ENCODE measurements at regions not wholly inside any gene's neighbourhood (a gene's known extent, or its start where the extent isn't known, plus 50 kb on each side); places are given as distances from the start of the nearest gene placed in this dataset.

DNA sequence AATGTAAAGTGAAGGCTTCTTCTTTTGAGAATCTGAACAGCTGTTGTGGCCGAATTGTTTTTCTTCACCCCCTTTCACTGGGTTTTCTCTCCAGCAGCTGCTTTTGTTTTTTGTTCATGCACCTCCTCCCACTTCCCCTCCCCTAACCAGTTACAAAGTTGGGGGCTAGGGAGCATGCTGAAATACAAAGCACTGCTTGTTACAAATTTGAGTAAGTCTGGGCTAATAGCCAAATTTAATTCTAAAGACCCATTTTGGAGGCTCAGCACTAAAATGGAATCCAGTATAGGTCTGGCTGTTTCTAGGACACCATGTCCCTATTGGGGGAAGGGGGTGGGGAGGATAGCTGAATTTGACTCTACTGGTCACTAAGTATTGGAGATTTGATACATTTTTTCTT is 89.2 kb upstream of the GPM6B start:
- in situ Hi-C loops (cut with HindIII; ENCODE audit: low sequenced_read_pairs): no loop called here
- H3K4me3 ChIP-seq (ENCODE audit: low read depth, low read length): no peak overlapping the region
- TF ChIP-seq, protein P1, sequence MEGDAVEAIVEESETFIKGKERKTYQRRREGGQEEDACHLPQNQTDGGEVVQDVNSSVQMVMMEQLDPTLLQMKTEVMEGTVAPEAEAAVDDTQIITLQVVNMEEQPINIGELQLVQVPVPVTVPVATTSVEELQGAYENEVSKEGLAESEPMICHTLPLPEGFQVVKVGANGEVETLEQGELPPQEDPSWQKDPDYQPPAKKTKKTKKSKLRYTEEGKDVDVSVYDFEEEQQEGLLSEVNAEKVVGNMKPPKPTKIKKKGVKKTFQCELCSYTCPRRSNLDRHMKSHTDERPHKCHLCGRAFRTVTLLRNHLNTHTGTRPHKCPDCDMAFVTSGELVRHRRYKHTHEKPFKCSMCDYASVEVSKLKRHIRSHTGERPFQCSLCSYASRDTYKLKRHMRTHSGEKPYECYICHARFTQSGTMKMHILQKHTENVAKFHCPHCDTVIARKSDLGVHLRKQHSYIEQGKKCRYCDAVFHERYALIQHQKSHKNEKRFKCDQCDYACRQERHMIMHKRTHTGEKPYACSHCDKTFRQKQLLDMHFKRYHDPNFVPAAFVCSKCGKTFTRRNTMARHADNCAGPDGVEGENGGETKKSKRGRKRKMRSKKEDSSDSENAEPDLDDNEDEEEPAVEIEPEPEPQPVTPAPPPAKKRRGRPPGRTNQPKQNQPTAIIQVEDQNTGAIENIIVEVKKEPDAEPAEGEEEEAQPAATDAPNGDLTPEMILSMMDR (IDR thresholded peaks at IDR 0.05; ENCODE audit: low read depth, low read length): no peak
- DNase-seq (ENCODE audit: low read depth, low spot score): no peak

DNA sequence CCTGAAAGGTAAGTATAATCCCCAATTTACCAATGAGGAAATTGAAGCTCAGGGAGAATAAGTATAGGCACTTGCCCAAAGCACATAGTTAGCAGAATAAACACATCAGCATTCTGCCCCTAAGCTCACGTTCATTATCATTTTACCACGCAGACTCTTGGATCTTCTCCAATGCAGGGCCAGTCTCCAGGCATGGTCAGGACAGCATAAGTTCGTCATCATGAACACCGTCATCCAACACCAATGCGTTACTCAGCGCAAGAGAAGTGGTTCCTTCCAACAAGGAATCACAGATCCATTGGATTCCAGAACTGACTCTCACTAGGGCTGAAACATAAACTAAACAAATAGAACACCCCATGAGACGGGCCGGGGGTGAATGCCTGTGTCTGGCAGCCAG is 86.5 kb upstream of the GPM6B start:
- TF ChIP-seq, protein P1 (IDR thresholded peaks at IDR 0.05; ENCODE audit: low read depth, low read length): no peak
- no peak overlapping the region for H3K4me3 ChIP-seq (ENCODE audit: low read depth, low read length)
- DNase-seq (ENCODE audit: low read depth, low spot score): peak; percentile 74
- in situ Hi-C loops (cut with HindIII; ENCODE audit: low sequenced_read_pairs): no loop called here

DNA sequence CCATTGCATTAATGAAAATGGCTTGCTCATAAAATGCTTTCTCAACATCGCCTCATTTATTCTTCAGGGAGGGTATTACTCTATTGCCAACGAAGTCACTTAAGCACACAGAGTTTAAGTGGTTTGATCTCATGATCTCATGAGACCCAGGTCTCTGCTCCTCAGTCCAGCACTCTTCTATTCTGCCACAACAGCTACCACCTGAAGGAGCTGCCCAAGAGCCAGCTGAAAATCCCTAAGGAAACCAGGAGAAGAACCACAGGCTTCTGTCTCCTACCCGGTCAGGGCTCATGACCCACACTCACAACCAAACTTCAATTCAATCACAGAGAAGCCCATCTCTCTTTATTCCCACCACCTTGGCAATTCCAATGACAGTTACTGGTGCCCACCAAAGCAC is 85.5 kb upstream of the GPM6B start:
- TF ChIP-seq, protein P1 (IDR thresholded peaks at IDR 0.05; ENCODE audit: low read depth, low read length): no peak
- H3K4me3 ChIP-seq (ENCODE audit: low read depth, low read length): no peak overlapping the region
- no peak for DNase-seq (ENCODE audit: low read depth, low spot score)
- in situ Hi-C loops (cut with HindIII; ENCODE audit: low sequenced_read_pairs): no loop called here

DNA sequence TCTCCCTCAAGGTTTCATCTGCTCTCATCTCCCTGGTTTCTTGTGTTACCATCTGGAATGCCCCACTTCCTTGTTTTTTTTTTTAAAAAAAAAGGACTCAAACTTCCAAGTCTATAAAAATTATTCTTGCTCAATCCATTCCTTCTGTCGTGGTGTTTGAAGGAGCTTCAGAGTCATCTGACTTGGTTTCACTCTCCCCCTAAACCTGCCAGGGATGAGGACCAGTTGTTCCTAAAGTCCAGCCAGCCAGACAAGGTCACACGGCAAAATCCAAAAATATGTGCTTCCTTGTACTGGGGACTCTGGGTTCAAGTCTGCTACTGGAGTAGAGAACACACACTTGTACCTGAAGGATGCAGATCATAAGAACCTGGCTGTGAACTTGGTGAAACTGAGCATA is 84.5 kb upstream of the GPM6B start:
- TF ChIP-seq, protein P1 (IDR thresholded peaks at IDR 0.05; ENCODE audit: low read depth, low read length): no peak
- no peak overlapping the region for H3K4me3 ChIP-seq (ENCODE audit: low read depth, low read length)
- DNase-seq (ENCODE audit: low read depth, low spot score): no peak
- in situ Hi-C loops (cut with HindIII; ENCODE audit: low sequenced_read_pairs): no loop called here

DNA sequence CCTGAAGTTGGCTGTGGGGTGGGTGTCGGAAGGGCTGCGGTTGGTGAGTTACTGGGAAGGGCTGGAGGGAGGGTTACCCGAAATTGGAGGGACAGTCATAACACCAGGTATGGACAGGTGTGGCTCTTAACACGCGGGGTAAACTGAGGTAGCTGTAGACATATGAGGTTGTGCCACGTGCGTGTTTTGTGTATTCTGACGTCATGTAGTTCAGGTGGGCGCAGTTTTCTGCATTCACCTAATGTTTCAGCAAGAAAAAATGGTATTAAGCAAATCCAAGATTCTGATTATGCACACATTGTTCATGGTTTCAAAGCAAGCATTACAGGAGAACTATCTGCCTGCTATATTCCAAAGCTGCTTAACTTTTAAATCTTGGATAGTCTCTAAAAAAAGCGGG is 83.5 kb upstream of the GPM6B start:
- H3K4me3 ChIP-seq (ENCODE audit: low read depth, low read length): no peak overlapping the region
- in situ Hi-C loops (cut with HindIII; ENCODE audit: low sequenced_read_pairs): no loop called here
- TF ChIP-seq, protein P1 (IDR thresholded peaks at IDR 0.05; ENCODE audit: low read depth, low read length): no peak
- no peak for DNase-seq (ENCODE audit: low read depth, low spot score)

DNA sequence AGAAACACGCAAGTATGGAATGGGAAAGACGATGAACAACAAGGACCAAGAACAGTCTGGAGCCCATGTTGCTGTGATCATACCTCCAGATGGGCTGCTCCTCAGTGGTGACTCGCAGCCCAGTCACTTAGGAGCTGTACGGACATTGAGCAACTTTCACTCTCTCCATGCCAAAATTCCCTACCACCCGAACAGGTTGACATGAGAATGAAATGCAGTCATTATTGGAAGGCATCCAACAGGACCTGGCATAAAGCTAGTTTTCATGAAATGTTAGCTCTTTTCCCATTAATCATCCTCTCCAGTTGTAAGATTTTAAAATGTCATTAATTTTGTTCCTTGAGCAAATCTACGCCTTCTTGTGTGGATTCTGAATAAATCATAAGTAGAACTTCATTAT is 82.7 kb upstream of the GPM6B start:
- TF ChIP-seq, protein P1 (IDR thresholded peaks at IDR 0.05; ENCODE audit: low read depth, low read length): no peak
- no peak overlapping the region for H3K4me3 ChIP-seq (ENCODE audit: low read depth, low read length)
- in situ Hi-C loops (cut with HindIII; ENCODE audit: low sequenced_read_pairs): no loop called here
- peak; percentile 67 for DNase-seq (ENCODE audit: low read depth, low spot score)

DNA sequence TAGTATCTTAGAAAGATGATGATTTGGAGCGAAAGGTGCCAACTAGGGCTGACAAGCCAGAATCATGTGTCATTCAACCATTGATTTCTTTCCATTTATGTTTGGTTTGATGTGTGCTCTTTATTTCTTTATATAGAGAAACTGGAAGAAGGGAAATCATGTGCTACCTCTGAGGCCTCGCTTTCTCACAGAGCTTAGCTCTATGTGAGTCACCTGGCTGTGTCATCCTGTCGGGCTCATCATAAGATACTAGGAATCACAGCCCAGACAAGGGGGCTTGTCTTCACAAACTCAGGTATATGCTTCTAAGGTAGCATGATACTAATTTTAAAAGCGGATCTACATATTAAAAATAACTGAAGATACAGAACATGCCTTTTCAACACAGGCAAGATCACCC is 81.7 kb upstream of the GPM6B start:
- in situ Hi-C loops (cut with HindIII; ENCODE audit: low sequenced_read_pairs): no loop called here
- TF ChIP-seq, protein P1 (IDR thresholded peaks at IDR 0.05; ENCODE audit: low read depth, low read length): no peak
- H3K4me3 ChIP-seq (ENCODE audit: low read depth, low read length): no peak overlapping the region
- DNase-seq (ENCODE audit: low read depth, low spot score): no peak

Data from astrocyte of the spinal cord (primary cell).